Activated T-helper 17 cell treated with anti-CD3 and anti-CD28 coated beads, Interleukin-2, amount 50 U/mL, for 72 hours (primary cell): ENCODE measurements at regions not wholly inside any gene's neighbourhood (a gene's known extent, or its start where the extent isn't known, plus 50 kb on each side); places are given as distances from the start of the nearest gene placed in this dataset.
"Not testable (repeated sequence)": the region's sequence is repeated elsewhere in the genome, so short reads cannot be mapped to it uniquely, and the experiment has no call there.

Experiments used
- ATAC-seq: fragments of 150-1000 bp; cut with Tn5 transposase; replicated peaks from 2 replicates; pipeline ENCODE4 v1.10.0; 2021; ENCODE audit warnings: mild to moderate bottlenecking, moderate library complexity
- H3K27ac Mint-ChIP-seq: one replicate; pipeline ENCODE4 v1.8.0; 2022; ENCODE audit warnings: mixed read lengths
- H3K27me3 Mint-ChIP-seq: one replicate; pipeline ENCODE4 v1.8.0; 2022; ENCODE audit warnings: mixed read lengths
- H3K36me3 Mint-ChIP-seq: one replicate; pipeline ENCODE4 v1.8.0; 2022; ENCODE audit warnings: low read depth, mild to moderate bottlenecking, mixed read lengths
- H3K4me1 Mint-ChIP-seq: one replicate; pipeline ENCODE4 v1.8.0; 2022; ENCODE audit warnings: mixed read lengths
- H3K4me3 Mint-ChIP-seq: one replicate; pipeline ENCODE4 v1.8.0; 2022; ENCODE audit warnings: mild to moderate bottlenecking, mixed read lengths
- H3K9me3 Mint-ChIP-seq: one replicate; pipeline ENCODE4 v1.8.0; 2022; ENCODE audit warnings: mixed read lengths

DNA sequence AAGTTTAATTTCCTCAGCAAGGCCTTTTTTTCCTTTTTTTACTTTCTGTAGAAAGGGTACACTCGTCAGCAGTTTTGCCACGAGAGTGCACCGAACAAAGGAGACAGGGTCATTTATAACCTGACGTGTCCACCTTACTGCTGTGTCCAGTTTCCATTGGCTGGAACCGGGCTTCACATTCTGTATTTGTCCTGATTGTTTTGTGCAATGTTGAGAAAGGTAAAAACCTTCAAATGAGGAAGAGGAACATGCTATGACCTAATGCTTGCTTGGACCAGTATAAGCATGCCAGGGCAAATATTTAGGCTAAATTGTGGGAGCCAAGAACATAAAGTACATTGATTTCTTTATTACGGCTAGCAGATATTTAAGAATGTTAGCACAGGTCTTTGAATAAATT, 101.9 kb upstream of the STX18 start:
- not testable (repeated sequence) for H3K27me3 Mint-ChIP-seq, H3K27ac Mint-ChIP-seq, H3K36me3 Mint-ChIP-seq, H3K4me1 Mint-ChIP-seq, ATAC-seq, H3K4me3 Mint-ChIP-seq, H3K9me3 Mint-ChIP-seq

DNA sequence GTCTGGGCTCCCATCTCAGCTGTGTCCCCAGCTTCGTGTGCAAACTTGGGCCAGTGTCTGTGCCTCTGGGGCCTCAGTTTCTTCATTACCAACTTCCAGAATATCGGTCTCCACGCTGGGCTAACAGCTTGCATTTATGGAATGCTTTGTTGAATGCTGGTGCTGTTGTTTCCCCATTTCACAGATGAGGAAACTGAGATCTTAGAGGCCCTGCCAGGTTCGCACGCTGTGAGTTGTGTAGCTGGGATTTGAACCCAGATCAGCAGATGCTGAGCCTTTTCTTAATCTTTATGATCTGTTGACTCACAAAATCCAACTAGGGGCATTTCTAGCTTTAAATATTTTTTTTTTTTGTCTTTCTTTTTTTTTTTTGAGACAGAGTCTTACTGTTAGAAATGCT, 101.5 kb upstream of the STX18 start:
- Mint-ChIP-seq H3K27me3 (no peaks in the 10 kb centered on the region), H3K36me3 (no peaks in the 10 kb centered on the region), H3K4me1 (peaks cover 10% of the 10 kb centered on the region), H3K4me3 (no peak overlapping the region), H3K27ac (no peak overlapping the region), H3K9me3 (no peaks in the 10 kb centered on the region)
- ATAC-seq, result no peak

DNA sequence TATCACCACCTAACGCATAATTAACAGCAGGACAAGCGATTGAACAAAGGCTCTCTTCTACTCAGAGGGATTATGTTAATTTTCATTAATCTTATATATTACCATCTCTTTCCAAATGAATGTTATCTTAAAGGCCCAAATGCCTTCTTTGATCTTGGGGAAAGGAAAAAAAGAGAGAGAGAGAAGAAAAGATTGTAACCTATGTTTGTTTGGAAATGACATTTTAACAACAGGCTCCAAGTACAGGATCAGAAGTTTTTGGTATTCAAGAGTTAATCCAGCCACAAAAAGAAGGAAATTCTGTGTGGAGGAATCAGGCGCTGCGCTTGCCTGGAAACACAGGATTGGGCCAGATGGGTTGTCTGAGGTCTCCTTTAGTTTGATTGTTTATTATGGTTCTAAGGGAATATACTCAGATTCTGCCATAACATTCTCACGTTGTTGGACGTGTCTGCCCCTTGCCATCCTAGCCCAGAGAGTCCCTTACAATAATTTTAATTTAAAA, 100.7 kb upstream of the STX18 start:
- ATAC-seq, result no peak
- H3K27me3 Mint-ChIP-seq, result no peaks in the 10 kb centered on the region
- peaks cover 15% of the 10 kb centered on the region for H3K4me1 Mint-ChIP-seq
- no peak overlapping the region for H3K27ac Mint-ChIP-seq
- H3K4me3 Mint-ChIP-seq, result no peak overlapping the region
- H3K36me3 Mint-ChIP-seq, result no peaks in the 10 kb centered on the region
- H3K9me3 Mint-ChIP-seq, result no peaks in the 10 kb centered on the region

DNA sequence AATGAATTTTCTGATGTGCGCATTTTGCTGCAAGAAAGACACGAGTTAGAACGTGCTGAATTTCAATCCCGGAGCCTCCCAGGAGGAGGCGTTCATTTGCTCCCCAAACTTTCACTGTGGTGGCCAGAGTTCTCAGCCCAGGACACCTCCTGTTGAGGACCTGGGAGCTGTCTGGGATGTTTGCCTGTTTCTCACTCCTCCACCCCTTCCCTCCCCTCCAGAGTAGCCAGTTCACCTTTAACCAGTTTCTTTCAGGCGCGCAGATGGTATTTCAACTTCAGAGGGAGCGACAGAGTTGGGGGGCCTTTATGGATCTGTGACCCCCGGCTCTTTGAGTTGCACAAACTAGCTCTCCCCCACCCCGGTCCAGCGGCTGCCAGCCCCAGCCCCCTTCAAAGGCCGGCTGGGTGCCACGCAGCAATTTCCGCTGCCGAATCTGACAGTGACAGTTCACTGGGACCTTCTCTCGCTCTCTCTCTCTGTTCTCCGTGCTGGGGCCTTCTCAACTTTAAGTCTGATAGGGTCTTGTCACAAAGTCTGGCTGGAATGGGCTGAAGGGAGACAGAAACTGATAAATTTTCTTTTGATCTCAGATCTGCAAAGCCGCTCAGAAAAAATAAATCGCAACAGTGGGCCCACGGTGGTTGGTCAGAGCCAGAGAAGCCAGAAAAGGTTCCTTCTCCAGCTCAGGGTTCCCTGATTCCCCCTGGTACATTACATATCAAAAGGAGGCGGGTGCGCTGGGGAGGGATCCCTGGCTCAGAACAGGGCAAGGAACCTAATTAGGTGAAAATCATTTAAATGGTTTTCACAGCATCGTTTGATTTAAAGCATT, 100.0 kb upstream of the STX18 start:
- no peak for ATAC-seq
- H3K9me3 Mint-ChIP-seq, result no peaks in the 10 kb centered on the region
- H3K36me3 Mint-ChIP-seq, result no peaks in the 10 kb centered on the region
- H3K4me3 Mint-ChIP-seq, result no peak overlapping the region
- no peak overlapping the region for H3K27ac Mint-ChIP-seq
- H3K27me3 Mint-ChIP-seq, result no peaks in the 10 kb centered on the region
- peaks cover 16% of the 10 kb centered on the region for H3K4me1 Mint-ChIP-seq

DNA sequence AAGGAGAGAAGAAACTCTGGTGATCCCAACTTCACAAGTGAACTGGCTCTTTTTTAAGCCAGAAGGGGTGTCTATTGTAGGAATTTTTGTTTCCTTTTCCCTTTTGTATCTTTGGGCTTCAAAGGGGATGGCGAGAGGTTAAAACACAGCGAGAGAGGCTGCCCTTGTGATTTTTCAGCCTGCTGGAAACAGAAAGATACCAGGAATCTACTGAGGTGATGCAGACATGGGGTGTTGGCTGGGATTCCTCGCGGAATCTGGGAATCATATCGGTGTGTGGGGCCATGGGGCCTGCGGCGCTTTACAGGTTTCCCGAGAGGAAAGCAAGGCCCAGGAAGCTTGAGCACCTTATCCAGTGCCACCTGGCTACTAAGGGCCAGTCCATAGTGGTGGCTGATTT, 99.4 kb upstream of the STX18 start:
- Mint-ChIP-seq H3K9me3 (no peaks in the 10 kb centered on the region), H3K4me3 (no peak overlapping the region), H3K36me3 (no peaks in the 10 kb centered on the region), H3K4me1 (peaks cover 16% of the 10 kb centered on the region), H3K27ac (no peak overlapping the region), H3K27me3 (no peaks in the 10 kb centered on the region)
- ATAC-seq, result no peak

DNA sequence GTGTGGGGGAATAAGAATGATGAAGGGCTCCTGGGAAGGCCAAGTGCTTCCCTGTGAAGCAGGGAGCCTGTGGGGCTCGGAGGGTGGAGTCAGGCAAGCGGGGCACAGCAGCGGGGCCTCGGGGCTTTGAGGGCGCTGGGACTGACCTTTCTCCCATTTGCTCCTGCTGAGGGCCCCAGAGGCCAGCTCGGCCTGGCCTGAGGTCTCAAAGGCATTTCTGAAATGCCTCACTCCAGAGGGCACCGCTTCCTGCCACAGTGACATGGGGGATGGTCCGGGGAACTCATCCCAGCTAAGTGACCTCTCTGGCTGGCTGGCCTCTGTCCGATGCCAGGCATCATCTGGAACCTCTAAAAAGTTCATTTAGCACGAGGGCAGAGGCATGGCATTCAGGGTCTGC, 98.8 kb upstream of the STX18 start:
- no peaks in the 10 kb centered on the region for H3K9me3 Mint-ChIP-seq
- ATAC-seq, result no peak
- no peaks in the 10 kb centered on the region for H3K27me3 Mint-ChIP-seq
- no peaks in the 10 kb centered on the region for H3K36me3 Mint-ChIP-seq
- H3K4me3 Mint-ChIP-seq, result no peak overlapping the region
- H3K4me1 Mint-ChIP-seq, result peaks cover 16% of the 10 kb centered on the region
- no peak overlapping the region for H3K27ac Mint-ChIP-seq

DNA sequence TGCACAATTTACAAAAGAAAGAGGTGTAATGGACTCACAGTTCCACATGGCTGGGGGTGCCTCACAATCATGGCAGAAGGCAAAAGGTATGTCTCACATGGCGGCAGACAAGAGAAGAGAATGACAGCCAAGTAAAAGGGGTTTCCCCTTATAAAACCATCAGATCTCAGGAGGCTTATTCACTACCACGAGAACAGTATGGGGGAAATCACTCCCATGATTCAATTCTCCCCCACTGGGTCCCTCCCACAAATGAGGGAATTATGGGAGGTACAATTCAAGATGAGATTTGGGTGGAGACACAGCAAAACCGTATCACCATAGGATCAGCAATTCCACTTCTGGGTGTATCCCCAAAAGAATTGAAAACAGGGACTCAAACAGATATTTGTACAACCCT, 97.5 kb upstream of the STX18 start:
- no peak overlapping the region for H3K4me3 Mint-ChIP-seq
- peaks cover 16% of the 10 kb centered on the region for H3K4me1 Mint-ChIP-seq
- peak overlapping the region; percentile 10 for H3K27ac Mint-ChIP-seq
- no peaks in the 10 kb centered on the region for H3K9me3 Mint-ChIP-seq
- peak; percentile 55 for ATAC-seq
- no peaks in the 10 kb centered on the region for H3K27me3 Mint-ChIP-seq
- no peaks in the 10 kb centered on the region for H3K36me3 Mint-ChIP-seq

DNA sequence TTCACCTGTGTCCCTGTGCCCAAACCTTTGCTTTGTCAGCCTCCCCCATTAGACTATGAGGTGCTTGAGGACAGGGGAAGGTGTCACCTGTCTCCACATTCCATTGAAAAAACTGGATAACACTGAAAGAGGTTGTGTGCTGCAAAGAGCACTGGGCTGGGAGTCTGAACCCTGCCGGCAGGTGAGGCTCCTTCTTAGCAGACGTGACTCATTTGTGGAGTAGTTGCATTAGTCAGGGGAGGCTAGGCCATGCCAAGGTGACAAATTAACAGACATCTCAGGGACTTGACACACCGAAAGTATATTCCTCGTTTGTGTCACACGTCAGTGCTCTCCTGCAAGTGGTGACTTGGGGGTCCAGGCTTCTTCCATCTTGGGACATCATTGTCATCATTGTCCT, 95.9 kb upstream of the STX18 start:
- peaks cover 5% of the 10 kb centered on the region for H3K36me3 Mint-ChIP-seq
- H3K27me3 Mint-ChIP-seq, result no peaks in the 10 kb centered on the region
- peak; percentile 95 for ATAC-seq
- H3K9me3 Mint-ChIP-seq, result no peaks in the 10 kb centered on the region
- H3K27ac Mint-ChIP-seq, result peak overlapping the region; percentile 59
- peaks cover 16% of the 10 kb centered on the region for H3K4me1 Mint-ChIP-seq
- no peak overlapping the region for H3K4me3 Mint-ChIP-seq

DNA sequence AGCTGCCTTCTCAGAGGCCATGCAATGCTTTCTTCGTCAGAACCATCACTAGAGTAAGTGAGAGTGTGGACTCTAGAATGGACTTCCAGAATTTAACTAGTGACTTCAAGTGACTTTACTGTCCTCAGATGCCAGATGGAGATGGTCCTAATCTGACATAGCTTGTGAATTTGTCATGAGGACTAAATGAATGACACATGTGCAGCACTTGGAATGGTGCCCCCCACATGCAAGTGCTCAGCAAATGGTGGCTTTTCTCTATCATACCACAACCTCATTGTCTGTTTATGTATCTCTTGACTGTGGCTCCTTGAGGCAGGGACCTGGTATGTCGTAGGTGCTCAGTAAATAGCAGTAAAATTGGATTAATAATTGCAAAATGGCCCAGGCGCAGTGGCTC, 91.6 kb upstream of the STX18 start:
- Mint-ChIP-seq H3K4me1 (peaks cover 6% of the 10 kb centered on the region), H3K9me3 (no peaks in the 10 kb centered on the region), H3K27me3 (no peaks in the 10 kb centered on the region), H3K36me3 (peaks cover 5% of the 10 kb centered on the region), H3K4me3 (no peak overlapping the region), H3K27ac (no peak overlapping the region)
- ATAC-seq, result no peak

DNA sequence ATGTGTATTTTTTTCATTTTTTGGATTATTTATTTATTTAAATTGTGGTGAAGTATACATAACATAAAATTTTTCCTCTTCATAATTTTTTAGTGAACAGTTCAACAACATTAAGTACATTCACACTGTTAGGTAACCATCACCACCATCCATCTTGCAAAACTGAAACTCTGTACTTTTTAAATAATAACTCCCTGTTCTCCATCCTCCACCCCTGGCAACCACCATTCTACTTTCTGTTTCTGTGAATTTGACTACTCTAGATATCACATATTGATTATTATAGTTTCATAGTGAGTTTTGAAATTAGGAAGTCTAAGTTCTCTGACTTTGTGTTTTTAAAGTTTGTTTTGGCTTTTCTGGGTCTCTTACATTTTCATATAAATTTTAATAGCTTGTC, 89.3 kb upstream of the STX18 start:
- H3K4me1 Mint-ChIP-seq, result no peaks in the 10 kb centered on the region
- H3K4me3 Mint-ChIP-seq, result no peak overlapping the region
- peak; percentile 78 for ATAC-seq
- peaks cover 5% of the 10 kb centered on the region for H3K36me3 Mint-ChIP-seq
- H3K27ac Mint-ChIP-seq, result no peak overlapping the region
- no peaks in the 10 kb centered on the region for H3K27me3 Mint-ChIP-seq
- no peaks in the 10 kb centered on the region for H3K9me3 Mint-ChIP-seq

DNA sequence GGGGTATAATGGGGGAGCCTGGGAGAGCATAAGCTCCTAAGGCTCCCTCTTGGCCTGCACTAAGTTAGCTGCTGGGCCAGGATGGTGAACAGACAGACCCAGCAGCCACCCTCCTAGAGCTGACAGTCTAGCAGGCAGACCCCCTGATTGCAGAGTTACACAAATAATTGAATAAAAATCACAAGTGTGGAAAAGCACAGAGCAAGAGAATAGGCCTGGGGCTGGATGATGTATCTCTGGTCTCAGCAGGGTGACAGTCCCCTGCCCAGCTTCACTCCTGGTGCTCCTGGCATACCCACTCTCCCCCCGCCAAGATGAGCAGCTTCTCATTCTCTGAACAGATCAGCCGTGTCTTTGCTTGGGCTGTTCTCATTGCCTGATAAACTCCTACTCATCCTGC, 86.1 kb upstream of the STX18 start:
- no peak for ATAC-seq
- no peaks in the 10 kb centered on the region for H3K27me3 Mint-ChIP-seq
- no peak overlapping the region for H3K27ac Mint-ChIP-seq
- H3K36me3 Mint-ChIP-seq, result no peaks in the 10 kb centered on the region
- H3K4me1 Mint-ChIP-seq, result peaks cover 8% of the 10 kb centered on the region
- no peaks in the 10 kb centered on the region for H3K9me3 Mint-ChIP-seq
- no peak overlapping the region for H3K4me3 Mint-ChIP-seq

DNA sequence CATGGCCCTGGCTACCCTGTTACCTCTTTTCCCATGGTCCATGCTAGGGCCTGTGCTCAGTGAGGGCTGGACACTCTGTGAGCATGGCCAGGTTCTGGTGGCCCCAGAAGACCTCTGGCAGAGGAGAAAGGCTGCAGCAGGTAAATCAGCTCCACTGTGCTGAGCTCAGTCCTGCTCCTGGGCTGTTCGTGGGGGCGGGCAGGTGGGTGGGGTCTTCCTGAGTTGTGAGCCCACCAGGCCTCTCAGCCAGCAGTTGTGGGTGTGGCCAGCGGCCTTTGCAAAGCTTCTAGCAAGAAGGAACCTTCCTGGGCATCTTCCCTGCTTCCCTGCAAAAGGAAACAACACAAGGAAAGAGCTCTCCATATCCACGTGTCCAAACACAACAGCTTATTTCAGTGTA, 85.3 kb upstream of the STX18 start:
- no peak overlapping the region for H3K4me3 Mint-ChIP-seq

DNA sequence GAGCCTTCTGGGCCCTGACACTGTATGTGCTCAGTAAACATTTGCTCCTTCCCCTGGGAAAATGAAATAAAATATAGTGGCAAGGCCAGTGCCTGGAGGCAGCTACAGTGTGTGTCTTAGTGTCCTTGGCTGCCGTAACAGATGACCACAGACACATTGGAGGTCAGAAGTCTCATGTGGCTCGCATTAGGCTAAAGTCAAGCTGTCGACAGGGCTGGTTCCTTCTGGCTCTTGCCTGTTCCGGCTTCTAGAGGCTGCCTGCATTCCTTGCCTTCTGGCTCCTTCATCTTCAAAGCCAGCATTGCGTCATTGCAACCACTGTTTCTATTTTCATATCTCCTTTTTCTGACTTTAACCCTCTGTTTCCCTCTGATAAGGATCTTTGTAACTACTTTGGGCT, 83.6 kb upstream of the STX18 start:
- Mint-ChIP-seq H3K4me3 (no peak overlapping the region), H3K9me3 (no peaks in the 10 kb centered on the region), H3K27me3 (no peaks in the 10 kb centered on the region), H3K4me1 (peaks cover 8% of the 10 kb centered on the region), H3K36me3 (no peaks in the 10 kb centered on the region), H3K27ac (no peak overlapping the region)
- ATAC-seq, result no peak

More for the DNA sequence above, 85.3 kb upstream of the STX18 start:
- ATAC-seq, result no peak
- no peaks in the 10 kb centered on the region for H3K36me3 Mint-ChIP-seq
- no peaks in the 10 kb centered on the region for H3K27me3 Mint-ChIP-seq
- H3K9me3 Mint-ChIP-seq, result no peaks in the 10 kb centered on the region
- peaks cover 8% of the 10 kb centered on the region for H3K4me1 Mint-ChIP-seq
- H3K27ac Mint-ChIP-seq, result no peak overlapping the region

DNA sequence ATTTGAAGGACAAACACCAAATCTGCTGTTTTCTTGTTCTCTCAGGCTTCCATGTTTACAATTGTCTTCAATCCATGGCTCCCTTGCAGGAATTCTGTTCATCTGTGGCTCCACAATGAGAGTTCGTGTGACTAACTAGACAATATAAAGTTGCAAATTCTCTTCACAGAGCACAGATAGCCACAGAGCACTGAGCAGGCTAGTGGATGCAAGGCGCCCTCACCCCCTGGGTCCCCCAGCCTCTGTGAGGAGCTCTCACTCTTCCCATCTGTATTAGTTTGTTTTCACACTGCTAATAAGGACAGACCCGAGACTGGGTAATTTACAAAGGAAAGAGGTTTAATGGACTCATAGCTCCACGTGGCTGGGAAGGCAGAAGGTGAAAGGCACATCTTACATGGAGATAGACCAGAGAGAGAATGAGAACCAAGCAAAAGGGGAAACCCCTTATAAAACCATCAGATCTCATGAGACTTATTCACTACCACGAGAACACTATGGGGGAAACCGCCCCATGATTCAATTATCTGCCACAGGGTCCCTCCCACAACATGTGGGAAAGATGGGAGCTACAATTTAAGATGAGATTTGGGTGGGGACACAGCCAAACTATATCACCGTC, 82.5 kb upstream of the STX18 start:
- Mint-ChIP-seq H3K36me3 (no peaks in the 10 kb centered on the region), H3K27ac (no peak overlapping the region), H3K4me1 (peaks cover 8% of the 10 kb centered on the region), H3K4me3 (no peak overlapping the region), H3K9me3 (no peaks in the 10 kb centered on the region), H3K27me3 (no peaks in the 10 kb centered on the region)
- peak; percentile 34 for ATAC-seq

DNA sequence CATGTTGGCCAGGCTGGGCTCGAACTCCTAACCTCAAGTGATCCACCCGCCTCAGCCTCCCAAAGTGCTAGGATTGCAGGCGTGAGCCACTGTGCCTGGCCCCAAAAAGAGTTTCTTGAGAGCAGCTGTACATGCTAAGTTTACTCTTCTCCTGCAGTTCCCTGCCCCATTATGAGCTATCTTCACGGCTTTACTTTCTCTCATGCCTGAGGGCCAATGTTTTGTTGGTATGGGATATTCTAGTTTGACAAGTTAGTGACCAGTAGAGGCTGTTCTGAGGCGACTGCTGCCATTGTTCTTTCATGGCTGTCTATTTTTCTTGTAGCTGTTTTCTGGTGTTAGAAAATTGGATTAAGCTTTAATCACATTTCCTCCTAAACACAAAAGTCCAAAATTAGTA, 78.0 kb upstream of the STX18 start:
- Mint-ChIP-seq H3K4me1 (peaks cover 7% of the 10 kb centered on the region), H3K36me3 (no peaks in the 10 kb centered on the region), H3K9me3 (no peaks in the 10 kb centered on the region), H3K27ac (no peak overlapping the region), H3K4me3 (no peak overlapping the region), H3K27me3 (no peaks in the 10 kb centered on the region)
- ATAC-seq, result no peak
